ENCODE measurements at regions not wholly inside any gene's neighbourhood (a gene's known extent, or its start where the extent isn't known, plus 50 kb on each side); places are given as distances from the start of the nearest gene placed in this dataset.

GRCh38 chr20:40291493-40292135, 397.4 kb downstream of the MAFB start:
- Histone ChIP-seq H3K9me3 (ENCODE audit: insufficient read depth, low read length) (no peaks in the 10 kb centered on the region), H3K79me2 (ENCODE audit: low read length) (no peaks in the 10 kb centered on the region), H3K27ac (ENCODE audit: low read length) (no peak overlapping the region), H3K27me3 (ENCODE audit: low read depth, low read length) (no peaks in the 10 kb centered on the region), H3K36me3 (replicated peaks; ENCODE audit: low read depth, low read length) (no peaks in the 10 kb centered on the region), H4K20me1 (ENCODE audit: insufficient read depth, low read length) (no peaks in the 10 kb centered on the region), H2AFZ (ENCODE audit: low read depth, low read length) (no peak overlapping the region), H3K9ac (ENCODE audit: low read length) (no peak overlapping the region), H3K4me3 (ENCODE audit: low read length) (no peak overlapping the region), H3K4me1 (ENCODE audit: low read length) (no peaks in the 10 kb centered on the region), H3K4me2 (ENCODE audit: low read length) (no peak overlapping the region)
- TF ChIP-seq EZH2phosphoT487 (IDR thresholded peaks at IDR 0.05; ENCODE audit: low read depth) (no peak), CTCF (IDR thresholded peaks at IDR 0.05; ENCODE audit: low read depth, low read length) (no peak)

GRCh38 chr20:40287683-40288082, 401.4 kb downstream of the MAFB start:
- TF ChIP-seq EZH2phosphoT487 (IDR thresholded peaks at IDR 0.05; ENCODE audit: low read depth) (no peak), CTCF (IDR thresholded peaks at IDR 0.05; ENCODE audit: low read depth, low read length) (no peak)
- H3K4me3 ChIP-seq (ENCODE audit: low read length) = no peak overlapping the region
- H3K36me3 ChIP-seq (replicated peaks; ENCODE audit: low read depth, low read length) = no peaks in the 10 kb centered on the region
- H3K79me2 ChIP-seq (ENCODE audit: low read length) = no peaks in the 10 kb centered on the region
- H2AFZ ChIP-seq (ENCODE audit: low read depth, low read length) = no peak overlapping the region
- no peaks in the 10 kb centered on the region for H3K4me1 ChIP-seq (ENCODE audit: low read length)
- no peaks in the 10 kb centered on the region for H4K20me1 ChIP-seq (ENCODE audit: insufficient read depth, low read length)
- no peak overlapping the region for H3K27ac ChIP-seq (ENCODE audit: low read length)
- peaks cover 15% of the 10 kb centered on the region; the same call in 1 of the 2 replicates for H3K27me3 ChIP-seq (ENCODE audit: low read depth, low read length)
- no peak overlapping the region for H3K9ac ChIP-seq (ENCODE audit: low read length)
- H3K4me2 ChIP-seq (ENCODE audit: low read length) = no peak overlapping the region
- no peaks in the 10 kb centered on the region for H3K9me3 ChIP-seq (ENCODE audit: insufficient read depth, low read length)

GRCh38 chr20:40286975-40287531, 402.0 kb downstream of the MAFB start:
- no peaks in the 10 kb centered on the region for H3K9me3 ChIP-seq (ENCODE audit: insufficient read depth, low read length)
- H3K27ac ChIP-seq (ENCODE audit: low read length) = no peak overlapping the region
- no peak overlapping the region for H3K4me3 ChIP-seq (ENCODE audit: low read length)
- H3K4me2 ChIP-seq (ENCODE audit: low read length) = no peak overlapping the region
- H3K4me1 ChIP-seq (ENCODE audit: low read length) = no peaks in the 10 kb centered on the region
- H2AFZ ChIP-seq (ENCODE audit: low read depth, low read length) = no peak overlapping the region
- H3K79me2 ChIP-seq (ENCODE audit: low read length) = no peaks in the 10 kb centered on the region
- TF ChIP-seq EZH2phosphoT487 (IDR thresholded peaks at IDR 0.05; ENCODE audit: low read depth) (no peak), CTCF (IDR thresholded peaks at IDR 0.05; ENCODE audit: low read depth, low read length) (no peak)
- H4K20me1 ChIP-seq (ENCODE audit: insufficient read depth, low read length) = no peaks in the 10 kb centered on the region
- H3K9ac ChIP-seq (ENCODE audit: low read length) = no peak overlapping the region
- H3K27me3 ChIP-seq (ENCODE audit: low read depth, low read length) = peaks cover 15% of the 10 kb centered on the region; the same call in 1 of the 2 replicates
- no peaks in the 10 kb centered on the region for H3K36me3 ChIP-seq (replicated peaks; ENCODE audit: low read depth, low read length)

GRCh38 chr20:40284611-40285010, 404.4 kb downstream of the MAFB start:
- no peaks in the 10 kb centered on the region for H3K79me2 ChIP-seq (ENCODE audit: low read length)
- H3K27ac ChIP-seq (ENCODE audit: low read length) = no peak overlapping the region
- H4K20me1 ChIP-seq (ENCODE audit: insufficient read depth, low read length) = no peaks in the 10 kb centered on the region
- H3K4me2 ChIP-seq (ENCODE audit: low read length) = no peak overlapping the region
- H3K4me1 ChIP-seq (ENCODE audit: low read length) = no peaks in the 10 kb centered on the region
- H3K9me3 ChIP-seq (ENCODE audit: insufficient read depth, low read length) = no peaks in the 10 kb centered on the region
- H2AFZ ChIP-seq (ENCODE audit: low read depth, low read length) = no peak overlapping the region
- peaks cover 15% of the 10 kb centered on the region; the same call in 1 of the 2 replicates for H3K27me3 ChIP-seq (ENCODE audit: low read depth, low read length)
- no peak for TF ChIP-seq CTCF (IDR thresholded peaks at IDR 0.05; ENCODE audit: low read depth, low read length)
- no peak for TF ChIP-seq EZH2phosphoT487 (IDR thresholded peaks at IDR 0.05; ENCODE audit: low read depth)
- H3K36me3 ChIP-seq (replicated peaks; ENCODE audit: low read depth, low read length) = no peaks in the 10 kb centered on the region
- H3K4me3 ChIP-seq (ENCODE audit: low read length) = no peak overlapping the region
- no peak overlapping the region for H3K9ac ChIP-seq (ENCODE audit: low read length)
